Choroid plexus epithelial cell (primary cell): ENCODE measurements at regions not wholly inside any gene's neighbourhood (a gene's known extent, or its start where the extent isn't known, plus 50 kb on each side); places are given as distances from the start of the nearest gene placed in this dataset.

Experiments
- DNase-seq: peaks from one replicate; pipeline ENCODE4 v3.0.0-alpha.2; 2010; ENCODE audit warnings: low read depth
- H3K4me3 ChIP-seq: 2 replicates; pipeline ENCODE4 v1.5.1; 2011; ENCODE audit warnings: low read depth, mild to moderate bottlenecking, control low read depth, low read length, moderate library complexity
- CTCF ChIP-seq: conservative IDR thresholded peaks from 2 replicates; pipeline ENCODE4 v1.5.1; 2011; ENCODE audit warnings: low read depth, mild to moderate bottlenecking, control low read depth, inconsistent platforms, low read length, moderate library complexity

- TF ChIP-seq CTCF = no peak
- H3K4me3 ChIP-seq = no peak overlapping the region
- no peak for DNase-seq
Measured at GRCh38 chr15:36511594-36511993, 67.8 kb upstream of the CDIN1 start.

GRCh38 chr15:36517758-36518157 lies 61.7 kb upstream of the CDIN1 start:
- no peak overlapping the region for H3K4me3 ChIP-seq
- no peak for DNase-seq
- TF ChIP-seq CTCF = no peak

- TF ChIP-seq CTCF = no peak
- DNase-seq = no peak
- no peak overlapping the region for H3K4me3 ChIP-seq
Measured at GRCh38 chr15:36519067-36519466, 60.4 kb upstream of the CDIN1 start.

- H3K4me3 ChIP-seq = no peak overlapping the region
- no peak for DNase-seq
- no peak for TF ChIP-seq CTCF
Measured at GRCh38 chr15:36525430-36525829, 54.0 kb upstream of the CDIN1 start.

- DNase-seq = no peak
- H3K4me3 ChIP-seq = no peak overlapping the region
- no peak for TF ChIP-seq CTCF
Measured at GRCh38 chr15:36527235-36528162, 51.9 kb upstream of the CDIN1 start.

- DNase-seq = no peak
- H3K4me3 ChIP-seq = no peak overlapping the region
- no peak for TF ChIP-seq CTCF
Measured at GRCh38 chr15:36529296-36530011, 50.0 kb upstream of the CDIN1 start.
